AG04449 (cell line): ENCODE measurements at regions not wholly inside any gene's neighbourhood (a gene's known extent, or its start where the extent isn't known, plus 50 kb on each side); places are given as distances from the start of the nearest gene placed in this dataset.

ENCODE experiments used
- CTCF ChIA-PET: fragments of 350-600 bp; formaldehyde crosslinking; extraction: SDS; loops from one replicate; lab custom pipeline; 2021; ENCODE audit warnings: antibody characterized with exemption; lab: Yijun Ruan, JAX
- POLR2A ChIA-PET: fragments of 400-600, 350-600 bp; formaldehyde crosslinking; extraction: SDS; loops from one replicate; lab custom pipeline; 2020; ENCODE audit warnings: antibody characterized with exemption, inconsistent platforms; lab: Yijun Ruan, JAX
- DNase-seq: peaks from one replicate; pipeline ENCODE4 v3.0.0-alpha.2; 2010; ENCODE audit warnings: low read depth, low spot score
- H3K4me3 ChIP-seq: 2 replicates; pipeline ENCODE4 v1.5.1; 2011; ENCODE audit warnings: low read depth, mild to moderate bottlenecking, control low read depth, low read length
- TF ChIP-seq, protein P1 (sequence below): IDR thresholded peaks from one replicate; pipeline ENCODE4 v1.5.1; 2011; ENCODE audit warnings: mild to moderate bottlenecking, moderate library complexity, low read length, control low read depth, inconsistent platforms; ENCODE audit not compliant: insufficient read depth; ENCODE audit errors: missing control alignments

DNA sequence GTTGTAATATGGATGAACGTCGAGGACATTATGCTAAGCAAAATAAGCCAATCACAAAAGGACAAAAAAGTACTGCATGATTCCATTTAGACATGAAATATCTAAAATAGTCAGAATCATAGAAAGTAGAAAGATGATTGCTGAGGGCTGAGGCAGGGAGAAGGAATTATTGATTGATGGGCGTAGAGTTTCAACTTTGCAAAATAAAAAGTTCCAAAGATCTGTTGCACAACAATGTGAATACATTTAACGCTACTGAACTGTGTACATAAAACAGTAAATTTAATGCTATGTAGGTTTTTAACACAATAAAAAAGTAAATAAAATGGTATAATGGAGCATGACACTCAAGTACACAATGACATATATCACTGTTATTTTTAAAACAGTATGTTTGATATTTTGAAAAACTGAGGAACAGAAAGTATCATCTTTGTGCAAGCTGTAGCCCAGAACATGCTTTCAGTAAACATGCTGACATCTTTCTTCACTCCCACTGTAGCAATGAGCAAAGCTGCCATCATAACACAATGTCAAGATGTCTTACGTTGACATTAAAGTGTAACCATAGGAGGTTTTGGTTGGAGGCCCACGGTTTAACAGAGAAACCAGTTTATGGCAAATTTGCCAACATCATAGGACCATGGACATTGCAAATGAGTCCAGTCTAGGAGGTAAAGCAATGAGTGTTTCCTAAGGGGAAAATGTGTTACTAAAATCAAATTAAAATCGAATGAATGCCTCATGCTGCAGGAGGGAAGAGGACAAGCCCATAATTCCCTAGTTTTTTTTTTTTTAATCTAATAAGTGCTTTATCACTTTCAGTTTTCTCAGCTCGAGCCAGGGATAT is 125.8 kb upstream of the SGCD start:
- no peak overlapping the region for H3K4me3 ChIP-seq
- ChIA-PET POLR2A (interaction anchor here (0.7 to 1.4 kb wide), 2 partner anchors 14 to 15 kb away, joined by 3 to 6 read pairs; no protein-coding TSS in a partner anchor), CTCF (no interaction called here)
- TF ChIP-seq, protein P1, sequence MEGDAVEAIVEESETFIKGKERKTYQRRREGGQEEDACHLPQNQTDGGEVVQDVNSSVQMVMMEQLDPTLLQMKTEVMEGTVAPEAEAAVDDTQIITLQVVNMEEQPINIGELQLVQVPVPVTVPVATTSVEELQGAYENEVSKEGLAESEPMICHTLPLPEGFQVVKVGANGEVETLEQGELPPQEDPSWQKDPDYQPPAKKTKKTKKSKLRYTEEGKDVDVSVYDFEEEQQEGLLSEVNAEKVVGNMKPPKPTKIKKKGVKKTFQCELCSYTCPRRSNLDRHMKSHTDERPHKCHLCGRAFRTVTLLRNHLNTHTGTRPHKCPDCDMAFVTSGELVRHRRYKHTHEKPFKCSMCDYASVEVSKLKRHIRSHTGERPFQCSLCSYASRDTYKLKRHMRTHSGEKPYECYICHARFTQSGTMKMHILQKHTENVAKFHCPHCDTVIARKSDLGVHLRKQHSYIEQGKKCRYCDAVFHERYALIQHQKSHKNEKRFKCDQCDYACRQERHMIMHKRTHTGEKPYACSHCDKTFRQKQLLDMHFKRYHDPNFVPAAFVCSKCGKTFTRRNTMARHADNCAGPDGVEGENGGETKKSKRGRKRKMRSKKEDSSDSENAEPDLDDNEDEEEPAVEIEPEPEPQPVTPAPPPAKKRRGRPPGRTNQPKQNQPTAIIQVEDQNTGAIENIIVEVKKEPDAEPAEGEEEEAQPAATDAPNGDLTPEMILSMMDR: no peak
- DNase-seq: no peak

DNA sequence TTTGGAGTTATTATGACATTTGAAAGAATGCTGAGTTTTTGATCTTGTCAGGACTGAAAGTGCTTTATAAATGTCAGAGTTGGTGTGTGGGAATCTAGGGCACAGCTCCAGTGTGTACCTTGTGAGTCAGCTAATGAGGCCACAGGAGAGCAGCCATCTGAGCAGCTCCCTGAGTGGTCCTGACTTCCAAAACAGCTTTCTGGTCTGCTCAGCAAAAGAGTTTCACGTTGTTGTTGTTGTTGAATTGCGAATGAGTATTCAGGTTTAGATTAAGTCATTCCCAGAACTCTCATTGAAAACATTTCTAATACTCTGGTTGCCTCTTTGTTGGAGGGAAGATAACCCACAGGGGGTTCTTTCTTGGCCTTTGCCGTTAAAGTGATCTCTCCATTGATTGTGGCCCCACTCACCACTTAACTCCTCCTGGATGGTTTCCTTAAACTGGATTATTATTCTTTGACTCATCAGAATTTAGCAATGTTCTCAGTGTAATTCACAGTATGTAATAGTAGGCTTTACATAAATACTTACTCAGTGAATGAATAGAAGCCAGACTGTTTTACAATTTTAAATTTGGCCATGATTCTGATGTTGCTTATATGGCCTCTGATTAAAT is 125.1 kb upstream of the SGCD start:
- DNase-seq: peak; percentile 69
- peak overlapping the region; percentile 7 for H3K4me3 ChIP-seq
- TF ChIP-seq, protein P1: no peak
- CTCF ChIA-PET: interaction anchor here (0.8 to 1.1 kb wide), 2 partner anchors 18 to 259 kb away, joined by 4 read pairs; no protein-coding TSS in a partner anchor
- POLR2A ChIA-PET: interaction anchor here (0.7 to 1.4 kb wide), 2 partner anchors 14 to 15 kb away, joined by 3 to 6 read pairs; no protein-coding TSS in a partner anchor

DNA sequence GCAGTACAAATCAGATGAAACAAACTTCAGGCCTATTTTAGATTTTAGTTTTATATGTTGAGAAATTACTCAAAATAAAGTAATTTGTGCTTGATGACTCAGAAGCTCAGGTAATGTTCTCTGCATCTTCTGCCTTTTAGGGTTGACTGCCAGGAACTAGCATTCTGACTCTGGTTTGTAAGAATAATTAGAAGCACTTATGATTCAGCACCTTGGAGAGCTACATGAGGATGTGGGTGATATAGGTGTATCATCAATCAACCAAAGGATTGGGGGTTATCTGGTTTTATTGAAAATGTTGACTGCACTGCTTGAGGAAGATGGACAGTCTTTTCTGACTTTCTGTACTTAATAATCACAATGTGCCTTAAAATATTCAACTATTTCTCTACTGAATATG is 118.7 kb upstream of the SGCD start:
- DNase-seq: no peak
- ChIA-PET POLR2A (no interaction called here), CTCF (no interaction called here)
- TF ChIP-seq, protein P1: no peak
- no peak overlapping the region for H3K4me3 ChIP-seq

DNA sequence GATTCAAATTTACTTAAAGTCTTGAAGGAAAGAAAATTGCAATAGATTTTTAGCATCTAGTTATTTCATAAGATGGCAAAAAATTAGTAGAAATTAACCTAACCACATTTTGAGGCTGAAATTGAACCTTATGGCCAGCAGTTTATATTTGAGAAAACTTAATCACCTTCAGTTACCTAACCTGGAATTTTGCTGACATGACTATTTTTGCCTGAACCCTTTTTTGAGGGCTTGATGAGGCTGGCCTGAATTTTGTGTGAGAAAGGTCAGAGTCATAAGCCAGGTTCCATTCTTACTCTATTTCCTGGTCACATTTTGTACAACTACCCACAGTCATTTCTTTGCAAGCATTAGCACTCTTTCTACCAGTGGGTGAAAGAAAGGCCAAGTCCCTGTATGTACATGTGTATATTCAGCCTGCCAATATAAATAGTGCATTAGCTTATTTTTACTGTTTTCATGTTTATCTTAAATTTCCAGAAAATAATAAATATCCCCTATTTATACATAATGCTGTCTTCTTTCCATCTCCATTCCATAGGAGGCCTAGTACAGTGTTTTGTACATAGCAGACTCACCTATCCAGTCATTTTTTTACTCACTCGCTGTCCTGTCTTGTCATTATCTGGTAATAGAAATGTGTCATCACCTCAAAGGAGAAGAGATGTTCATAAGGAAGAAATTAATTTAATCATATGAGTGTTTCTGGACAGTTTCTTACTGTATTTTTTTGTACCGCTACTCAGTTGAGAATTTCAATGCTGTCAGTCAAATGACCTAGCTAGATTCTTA is 108.4 kb upstream of the SGCD start:
- ChIA-PET CTCF (interaction anchor here (1.4 kb wide), 1 partner anchor 16 kb away, joined by 4 read pairs; no protein-coding TSS in a partner anchor), POLR2A (no interaction called here)
- TF ChIP-seq, protein P1: no peak
- H3K4me3 ChIP-seq: no peak overlapping the region
- no peak for DNase-seq

DNA sequence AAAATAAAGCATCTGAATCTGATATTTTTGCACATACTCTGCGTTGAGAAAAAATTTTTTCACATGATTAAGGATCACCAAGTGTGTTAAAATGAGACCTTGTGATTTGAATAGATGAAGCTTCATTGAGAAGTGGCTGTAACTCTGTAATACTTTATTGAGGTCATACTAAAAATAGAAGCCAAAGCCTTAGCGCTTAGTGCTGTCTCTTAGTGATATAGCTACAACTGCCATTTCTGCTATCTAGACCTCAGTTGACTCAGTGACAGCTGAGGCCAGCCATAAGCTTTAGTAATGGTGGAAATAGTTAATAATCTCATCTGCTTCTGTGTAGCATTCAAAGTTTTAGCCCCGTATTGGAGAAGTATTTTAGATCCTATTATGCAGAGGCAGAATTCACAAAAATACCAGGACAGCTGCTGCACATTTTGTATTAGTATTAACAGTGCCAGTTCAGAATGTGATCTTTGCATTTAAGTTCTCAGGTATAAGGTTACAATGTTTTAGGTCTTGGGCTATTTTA is 107.4 kb upstream of the SGCD start:
- ChIA-PET CTCF (interaction anchor here (1.4 kb wide), 1 partner anchor 17 kb away, joined by 4 read pairs; no protein-coding TSS in a partner anchor), POLR2A (no interaction called here)
- TF ChIP-seq, protein P1: no peak
- DNase-seq: no peak
- H3K4me3 ChIP-seq: no peak overlapping the region
